ENCODE measurements at regions not wholly inside any gene's neighbourhood (a gene's known extent, or its start where the extent isn't known, plus 50 kb on each side); places are given as distances from the start of the nearest gene placed in this dataset.

- H3K9ac ChIP-seq (replicated peaks; ENCODE audit: extremely low read depth, insufficient read depth, low read length), result no peak overlapping the region
- dilution Hi-C loops (cut with MboI; ENCODE audit: extremely low pct_ligation_motif_present, low sequenced_read_pairs), result no loop called here
- CTCF ChIA-PET, result no interaction called here
Measured at GRCh38 chr1:164380893-164381292, 178.1 kb upstream of the PBX1 start.

More at GRCh38 chr1:164380893-164381292, 178.1 kb upstream of the PBX1 start:
- no TSS peak for BruUV-seq (replicated peaks)
- DNase-seq (ENCODE audit: low read depth, low spot score), result no peak
- no peaks in the 10 kb centered on the region for H3K79me2 ChIP-seq (ENCODE audit: control insufficient read depth, insufficient read depth, low read length)
- POLR2A ChIA-PET, result no interaction called here
- H3K4me3 ChIP-seq (replicated peaks in 1 of 3; ENCODE audit: insufficient read depth in 1 of 3, low read depth in 1 of 3, low read length in 3 of 3), result no peak overlapping the region
- no peak for FAIRE-seq
- no peak overlapping the region for H3K27ac ChIP-seq (ENCODE audit: insufficient read depth, low read depth, low read length)
- no peaks in the 10 kb centered on the region for H3K27me3 ChIP-seq (ENCODE audit: control insufficient read depth in 2 of 2, insufficient read depth in 2 of 2, low read length in 2 of 2)
- no peaks in the 10 kb centered on the region for H3K4me1 ChIP-seq (ENCODE audit: control insufficient read depth, extremely low read depth, insufficient read depth, low read length)
- intact Hi-C loops (cut with micrococcal nuclease), result no loop called here
- no peaks in the 10 kb centered on the region for H3K36me3 ChIP-seq (ENCODE audit: control insufficient read depth in 2 of 2, extremely low read depth in 1 of 2, insufficient read depth in 2 of 2, low read length in 2 of 2)
- no peaks in the 10 kb centered on the region for H3K9me1 ChIP-seq (replicated peaks; ENCODE audit: control insufficient read depth, extremely low read depth, insufficient read depth, low read length)
- no peak for TF ChIP-seq MAX (IDR thresholded peaks at IDR 0.05; ENCODE audit: insufficient read depth, insufficient read length)
- no peak for TF ChIP-seq MYC (IDR thresholded peaks at IDR 0.05; ENCODE audit: low read depth, low read length)
- no peak for TF ChIP-seq CTCF (IDR thresholded peaks at IDR 0.05; ENCODE audit: extremely low read depth in 1 of 2, insufficient read depth in 1 of 2, low read depth in 1 of 2, low read length in 2 of 2)
- TF ChIP-seq EZH2 (IDR thresholded peaks at IDR 0.05; ENCODE audit: borderline replicate concordance, low read depth, low read length, severe bottlenecking), result no peak
- TF ChIP-seq FOS (IDR thresholded peaks at IDR 0.05; ENCODE audit: borderline replicate concordance, insufficient read depth, low read length), result no peak
- no peak for TF ChIP-seq GATA2 (IDR thresholded peaks at IDR 0.05; ENCODE audit: insufficient read depth, insufficient read length, low read depth, low read length)
- no peak for TF ChIP-seq POLR2A (IDR thresholded peaks at IDR 0.05; ENCODE audit: low read depth, low read length)
- TF ChIP-seq POLR2AphosphoS5 (IDR thresholded peaks at IDR 0.05; ENCODE audit: insufficient read depth, low read depth, low read length), result no peak
- TF ChIP-seq JUN (IDR thresholded peaks at IDR 0.05; ENCODE audit: borderline replicate concordance, insufficient read depth, insufficient read length, low read depth), result no peak
- H3K4me2 ChIP-seq (ENCODE audit: insufficient read depth, low read length), result no peak overlapping the region
- H4K20me1 ChIP-seq (replicated peaks; ENCODE audit: control insufficient read depth, extremely low read depth, insufficient read depth, low read length), result no peaks in the 10 kb centered on the region
- H2AFZ ChIP-seq (ENCODE audit: low read depth, low read length), result no peak overlapping the region
- H3K9me3 ChIP-seq (replicated peaks; ENCODE audit: control insufficient read depth, insufficient read depth, low read length), result no peaks in the 10 kb centered on the region
